ENCODE measurements at regions not wholly inside any gene's neighbourhood (a gene's known extent, or its start where the extent isn't known, plus 50 kb on each side); places are given as distances from the start of the nearest gene placed in this dataset.

DNA sequence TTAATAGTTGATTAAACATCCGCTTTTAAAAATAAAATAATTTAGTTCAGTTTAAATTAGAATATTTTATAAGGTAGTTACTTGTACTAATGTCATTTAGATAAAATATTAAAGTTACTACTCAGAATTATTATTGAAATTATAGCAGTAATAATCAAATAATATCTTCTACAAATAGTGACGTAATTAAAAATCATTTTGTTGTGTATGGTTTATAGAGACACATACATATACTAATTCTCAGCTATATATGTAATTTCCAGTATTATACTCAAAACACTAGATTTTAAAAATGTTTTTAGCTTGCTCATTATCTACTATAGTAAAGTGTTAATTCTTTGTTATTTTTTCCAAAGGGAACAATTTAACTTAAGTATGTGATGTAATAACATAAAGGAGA is 435.2 kb upstream of the MANEA start:
- no peak for TF ChIP-seq CTCF (conservative IDR thresholded peaks at IDR 0.05)
- H3K27ac ChIP-seq, result no peak overlapping the region

GRCh38 chr6:95142661-95143335 is 434.5 kb upstream of the MANEA start:
- TF ChIP-seq CTCF (conservative IDR thresholded peaks at IDR 0.05), result no peak
- no peak overlapping the region for H3K27ac ChIP-seq

- no peak overlapping the region for H3K27ac ChIP-seq
- no peak for TF ChIP-seq CTCF (conservative IDR thresholded peaks at IDR 0.05)
Observed at GRCh38 chr6:95143408-95144180, 433.7 kb upstream of the MANEA start.

DNA sequence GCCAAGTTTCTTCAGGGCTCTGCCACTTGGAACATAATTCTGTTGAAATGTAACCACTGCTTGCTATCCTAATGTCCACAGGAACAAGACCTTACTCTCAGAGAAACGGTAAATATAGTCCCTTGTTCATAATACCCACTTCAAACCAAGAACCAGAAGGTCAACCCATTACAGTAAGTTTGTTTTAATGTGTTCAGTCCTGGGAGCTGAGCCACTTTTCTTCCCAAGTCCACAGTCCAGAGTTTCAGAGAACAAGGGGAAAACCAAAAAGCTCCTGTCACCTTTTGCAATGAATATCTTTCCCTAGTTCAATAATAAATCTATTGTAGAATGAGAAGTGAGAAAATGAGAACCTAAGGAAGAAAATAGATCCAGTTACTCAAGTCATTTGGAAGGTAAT is 431.9 kb upstream of the MANEA start:
- no peak for TF ChIP-seq CTCF (conservative IDR thresholded peaks at IDR 0.05)

DNA sequence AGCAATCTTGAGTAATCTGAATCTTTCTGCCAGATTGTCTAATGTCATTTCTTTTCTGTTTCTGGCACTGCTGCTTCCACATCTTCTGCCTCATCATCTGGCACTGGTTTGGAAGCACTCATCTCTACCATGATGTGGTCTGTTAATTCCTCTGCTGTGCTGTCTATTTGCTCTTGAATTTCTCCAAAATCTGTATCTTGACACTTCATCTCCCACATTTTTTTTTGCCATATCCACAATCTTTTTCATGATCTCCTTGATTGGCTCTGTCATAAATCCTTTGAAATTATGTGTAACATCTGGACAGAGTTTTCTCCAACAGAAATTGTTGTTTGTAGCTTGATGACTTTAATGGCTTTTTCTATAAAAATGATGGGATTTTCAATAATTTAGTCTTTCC is 417.8 kb upstream of the MANEA start:
- TF ChIP-seq CTCF (conservative IDR thresholded peaks at IDR 0.05), result no peak
- no peak overlapping the region for H3K27ac ChIP-seq

More for the DNA sequence above, 431.9 kb upstream of the MANEA start:
- H3K27ac ChIP-seq, result no peak overlapping the region

- no peak overlapping the region for H3K27ac ChIP-seq
- TF ChIP-seq CTCF (conservative IDR thresholded peaks at IDR 0.05), result no peak
Observed at GRCh38 chr6:95169775-95170174, 407.6 kb upstream of the MANEA start.

DNA sequence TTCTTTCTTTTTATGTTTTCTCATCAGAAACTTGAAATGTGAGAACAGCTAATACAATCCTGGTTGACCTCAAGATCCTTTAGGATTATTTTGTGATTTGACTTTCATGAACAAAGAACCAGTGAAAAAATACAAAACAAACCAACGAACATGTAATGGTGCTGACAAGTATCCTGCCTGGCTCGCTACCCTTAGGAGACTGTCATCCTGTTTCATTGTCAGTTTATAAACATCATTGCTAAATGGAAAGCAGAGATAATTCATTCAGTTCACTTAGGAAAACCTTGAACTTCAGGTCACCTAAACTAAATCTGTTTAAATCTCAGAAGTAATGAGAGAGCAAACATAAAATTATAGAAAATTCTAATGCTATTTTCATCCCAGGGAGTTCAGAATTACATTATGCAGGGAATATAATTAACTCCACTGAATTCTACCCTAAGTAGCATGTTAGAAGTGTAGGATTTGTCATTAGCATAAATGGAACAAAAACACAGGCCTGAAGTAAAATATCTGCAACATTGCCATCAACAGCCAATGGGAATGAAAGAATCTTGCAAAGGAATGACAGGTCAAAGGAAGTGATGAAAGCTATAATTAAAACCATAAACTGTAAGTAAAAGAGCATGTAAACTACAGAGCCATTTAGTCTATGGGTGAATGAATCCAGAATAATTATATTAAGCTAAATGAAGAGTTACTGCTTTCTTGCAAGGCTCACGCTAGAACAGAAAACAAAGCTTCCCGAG is 401.2 kb upstream of the MANEA start:
- no peak for TF ChIP-seq CTCF (conservative IDR thresholded peaks at IDR 0.05)
- H3K27ac ChIP-seq, result no peak overlapping the region

All from VCaP (cell line).